GM21423 (cell line): ENCODE measurements at regions not wholly inside any gene's neighbourhood (a gene's known extent, or its start where the extent isn't known, plus 50 kb on each side); places are given as distances from the start of the nearest gene placed in this dataset.

Source experiments
- ATAC-seq: cut with Tn5 transposase; IDR thresholded peaks from one replicate; pipeline ENCODE4 v1.9.1; 2021; ENCODE audit warnings: mild to moderate bottlenecking, moderate library complexity; ENCODE audit not compliant: unreplicated experiment

- ATAC-seq = no peak
Observed at GRCh38 chr2:128467321-128467969, 148.8 kb upstream of the HS6ST1 start.

- no peak for ATAC-seq
Observed at GRCh38 chr2:128468186-128468920, 149.7 kb upstream of the HS6ST1 start.

GRCh38 chr2:128469203-128469602, 150.5 kb upstream of the HS6ST1 start:
- ATAC-seq = no peak

- ATAC-seq = no peak
Observed at GRCh38 chr2:128469875-128470274, 151.2 kb upstream of the HS6ST1 start.

GRCh38 chr2:128472789-128473174, 154.1 kb upstream of the HS6ST1 start:
- ATAC-seq = peak; percentile 34

GRCh38 chr2:128473175-128474035, 154.7 kb upstream of the HS6ST1 start:
- ATAC-seq = peak; percentile 83

GRCh38 chr2:128474036-128474955, 155.6 kb upstream of the HS6ST1 start:
- ATAC-seq = no peak

- ATAC-seq = no peak
Observed at GRCh38 chr2:128474962-128475361, 156.3 kb upstream of the HS6ST1 start.

GRCh38 chr2:128475427-128476211, 157.0 kb upstream of the HS6ST1 start:
- ATAC-seq = no peak

GRCh38 chr2:128477026-128477820, 158.6 kb upstream of the HS6ST1 start:
- ATAC-seq = no peak

GRCh38 chr2:128477891-128478290, 159.2 kb upstream of the HS6ST1 start:
- ATAC-seq = no peak

GRCh38 chr2:128485761-128486639, 167.3 kb upstream of the HS6ST1 start:
- no peak for ATAC-seq

GRCh38 chr2:128486640-128487375, 168.1 kb upstream of the HS6ST1 start:
- ATAC-seq = no peak

GRCh38 chr2:128487650-128488387, 169.2 kb upstream of the HS6ST1 start:
- no peak for ATAC-seq

GRCh38 chr2:128488434-128488833, 169.8 kb upstream of the HS6ST1 start:
- no peak for ATAC-seq

- no peak for ATAC-seq
Observed at GRCh38 chr2:128489526-128490273, 171.0 kb upstream of the HS6ST1 start.
